Upper lobe of left lung (tissue), 6 donors: ENCODE measurements at regions not wholly inside any gene's neighbourhood (a gene's known extent, or its start where the extent isn't known, plus 50 kb on each side); places are given as distances from the start of the nearest gene placed in this dataset.

ENCODE experiments used
- ATAC-seq, 2 donors: fragments of 200-7000 bp; cut with Tn5 transposase; one replicate each; pipeline ENCODE4 v1.9.1; 2022; ENCODE audit warnings: mild to moderate bottlenecking in 2 of 2, moderate library complexity in 2 of 2; ENCODE audit not compliant: low FRiP score in 2 of 2
- DNase-seq, 2 donors: peaks; one replicate each; pipeline ENCODE4 v3.0.0-alpha.2; 2019 to 2020
- H3K27ac ChIP-seq, 4 donors: fragments of 200-600 bp; sonication (generic); one replicate each; pipeline ENCODE4 v1.5.1; 2016 to 2019
- H3K27me3 ChIP-seq, 4 donors: fragments of 200-600 bp; sonication (generic); one replicate each; pipeline ENCODE4 v1.5.1; 2017 to 2019
- H3K36me3 ChIP-seq, 4 donors: fragments of 200-600 bp; sonication (generic); one replicate each; pipeline ENCODE4 v1.5.1; 2016 to 2019
- H3K4me1 ChIP-seq, 4 donors: fragments of 200-600 bp; sonication (generic); one replicate each; pipeline ENCODE4 v1.5.1; 2018 to 2019
- H3K4me3 ChIP-seq, 4 donors: fragments of 200-600 bp; sonication (generic); one replicate each; pipeline ENCODE4 v1.5.1; 2017 to 2019; ENCODE audit warnings: mild to moderate bottlenecking in 2 of 4, moderate library complexity in 1 of 4
- H3K9me3 ChIP-seq, 4 donors: fragments of 200-600 bp; sonication (generic); one replicate each; pipeline ENCODE4 v1.5.1; 2018 to 2019
- CTCF ChIP-seq, 6 experiments: fragments of 450-650 bp in 4 of 6; fragments of 200-600 bp in 2 of 6; sonication (generic) in 2 of 6; IDR thresholded peaks; one replicate each; pipeline ENCODE4 v1.5.1; 2016 to 2019; ENCODE audit warnings: antibody characterized with exemption in 6 of 6
- EP300 ChIP-seq, 4 donors: sonication (generic); formaldehyde crosslinking; IDR thresholded peaks; one replicate each; pipeline ENCODE4 v1.5.1; 2017; ENCODE audit warnings: antibody characterized with exemption in 4 of 4, control low read depth in 2 of 4
- POLR2A ChIP-seq, 4 donors: fragments of 450-650 bp; IDR thresholded peaks; one replicate each; pipeline ENCODE4 v1.5.1; 2016 to 2017; ENCODE audit warnings: antibody characterized with exemption in 4 of 4, mild to moderate bottlenecking in 2 of 4
- POLR2AphosphoS5 ChIP-seq, 2 donors: sonication (generic); formaldehyde crosslinking; IDR thresholded peaks; one replicate each; pipeline ENCODE4 v1.5.1; 2017; ENCODE audit warnings: antibody characterized with exemption in 2 of 2
- WGBS, 2 donors: methylation state at CpG; one replicate each; pipeline ENCODE4 v1.1.5; 2017 to 2018; 5-methylcytosine and 5-hydroxymethylcytosine counted together
- small RNA-seq, 4 donors: library from RNA; depleted of rRNA; stranded (forward); fragments of <200 nt; gene quantifications; one replicate each; pipeline ENCODE3, GENCODE V24; 2016
- donor health status: DM: no; HTN: no; CAD: no; lungs with moderate emphysema.
- donor health status: DM: no; HTN: yes; CAD: no; lungs with severe emphysema.

GRCh38 chr2:221360742-221361141 is 211.4 kb downstream of the EPHA4 start:
- WGBS, 2 donors, result 71 to 78% methylated on average over 6 of the region's 6 CpGs
- Histone ChIP-seq H3K4me3 (no peak overlapping the region), H3K9me3 (no peaks in the 10 kb centered on the region), H3K27me3 (no peaks in the 10 kb centered on the region), H3K4me1 (no peaks in the 10 kb centered on the region), H3K36me3 (no peaks in the 10 kb centered on the region), H3K27ac (no peak overlapping the region)
- DNase-seq (no peak), ATAC-seq (no peak)
- TF ChIP-seq CTCF (IDR thresholded peaks at IDR 0.05) (no peak), POLR2A (IDR thresholded peaks at IDR 0.05) (no peak), POLR2AphosphoS5 (IDR thresholded peaks at IDR 0.05) (no peak), EP300 (IDR thresholded peaks at IDR 0.05) (no peak)

- Histone ChIP-seq H3K36me3 (no peaks in the 10 kb centered on the region), H3K4me1 (no peaks in the 10 kb centered on the region), H3K27me3 (no peaks in the 10 kb centered on the region), H3K9me3 (no peaks in the 10 kb centered on the region), H3K4me3 (no peak overlapping the region), H3K27ac (no peak overlapping the region)
- ATAC-seq, result no peak
- TF ChIP-seq POLR2A (IDR thresholded peaks at IDR 0.05) (no peak), POLR2AphosphoS5 (IDR thresholded peaks at IDR 0.05) (no peak), EP300 (IDR thresholded peaks at IDR 0.05) (no peak), CTCF (IDR thresholded peaks at IDR 0.05) (no peak)
- whole genome bisulfite sequencing, 2 donors, result 82 to 96% methylated on average over 4 of the region's 4 CpGs
- no peak for DNase-seq
Observed at GRCh38 chr2:221361633-221362032, 210.5 kb downstream of the EPHA4 start.

DNA sequence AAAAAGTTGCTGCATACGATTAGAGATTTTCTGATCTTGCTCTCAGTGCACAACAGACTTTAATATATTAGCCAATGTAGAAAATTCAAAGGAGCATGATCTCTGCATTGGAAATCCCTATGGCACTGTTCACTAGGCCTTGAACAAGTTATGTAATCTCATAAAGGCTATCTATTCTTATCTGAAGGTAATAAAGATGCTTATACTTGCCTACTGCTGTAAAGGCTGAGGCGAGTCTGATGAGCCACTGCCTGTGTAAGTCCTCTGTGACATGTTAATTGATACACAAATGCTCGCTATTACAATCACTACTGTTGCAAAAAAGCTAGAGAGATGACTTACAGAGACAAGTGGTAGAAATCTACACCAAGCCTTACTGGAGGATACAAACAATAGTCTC is 207.4 kb downstream of the EPHA4 start:
- no peak overlapping the region for H3K4me3 ChIP-seq
- no peaks in the 10 kb centered on the region for H3K4me1 ChIP-seq
- ATAC-seq (no peak), DNase-seq (no peak)
- no peaks in the 10 kb centered on the region for H3K9me3 ChIP-seq
- 95 to 96% methylated on average over 3 of the region's 3 CpGs for WGBS, 2 donors
- H3K27me3 ChIP-seq, result no peaks in the 10 kb centered on the region
- no peak overlapping the region for H3K27ac ChIP-seq
- no peaks in the 10 kb centered on the region for H3K36me3 ChIP-seq
- TF ChIP-seq POLR2AphosphoS5 (IDR thresholded peaks at IDR 0.05) (no peak), POLR2A (IDR thresholded peaks at IDR 0.05) (no peak), EP300 (IDR thresholded peaks at IDR 0.05) (no peak), CTCF (IDR thresholded peaks at IDR 0.05) (no peak)

Small RNA genes lying in the stretch of these regions (small RNA-seq; reads per million reads assigned to genes)
- 0 reads per million in 4 donors for gene AC011233.1
- gene MIR4268, result 0 reads per million in 4 donors
